Brain microvascular endothelial cell (primary cell): ENCODE measurements at regions not wholly inside any gene's neighbourhood (a gene's known extent, or its start where the extent isn't known, plus 50 kb on each side); places are given as distances from the start of the nearest gene placed in this dataset.

Experiments
- DNase-seq: peaks from one replicate; pipeline ENCODE4 v3.0.0-alpha.2; 2020
- H3K27ac ChIP-seq: fragments of 250-450 bp; sonication (Bioruptor Pico); 2 replicates; pipeline ENCODE4 v1.5.1; 2020; ENCODE audit warnings: mild to moderate bottlenecking, moderate library complexity
- H3K27me3 ChIP-seq: fragments of 250-450 bp; sonication (Bioruptor Pico); replicated peaks from 2 replicates; pipeline ENCODE4 v1.5.1; 2020; ENCODE audit warnings: mild to moderate bottlenecking
- H3K36me3 ChIP-seq: fragments of 250-450 bp; sonication (Bioruptor Pico); replicated peaks from 2 replicates; pipeline ENCODE4 v1.5.1; 2020; ENCODE audit warnings: mild to moderate bottlenecking
- H3K4me3 ChIP-seq: 2 replicates; pipeline ENCODE4 v1.5.1; 2011; ENCODE audit warnings: low read depth, mild to moderate bottlenecking, control low read depth, low read length, moderate library complexity
- in situ Hi-C: cut with HindIII; loops from 2 replicates; pipeline ENCODE4 v1.10.0; 2017; ENCODE audit warnings: low sequenced_read_pairs, low pct_ligation_motif_present
- TF ChIP-seq, protein P1 (sequence below): IDR thresholded peaks from 2 replicates; pipeline ENCODE4 v1.5.1; 2011; ENCODE audit warnings: low read depth, mild to moderate bottlenecking, moderate library complexity, low read length, control low read depth, inconsistent platforms; ENCODE audit errors: missing control alignments

DNA sequence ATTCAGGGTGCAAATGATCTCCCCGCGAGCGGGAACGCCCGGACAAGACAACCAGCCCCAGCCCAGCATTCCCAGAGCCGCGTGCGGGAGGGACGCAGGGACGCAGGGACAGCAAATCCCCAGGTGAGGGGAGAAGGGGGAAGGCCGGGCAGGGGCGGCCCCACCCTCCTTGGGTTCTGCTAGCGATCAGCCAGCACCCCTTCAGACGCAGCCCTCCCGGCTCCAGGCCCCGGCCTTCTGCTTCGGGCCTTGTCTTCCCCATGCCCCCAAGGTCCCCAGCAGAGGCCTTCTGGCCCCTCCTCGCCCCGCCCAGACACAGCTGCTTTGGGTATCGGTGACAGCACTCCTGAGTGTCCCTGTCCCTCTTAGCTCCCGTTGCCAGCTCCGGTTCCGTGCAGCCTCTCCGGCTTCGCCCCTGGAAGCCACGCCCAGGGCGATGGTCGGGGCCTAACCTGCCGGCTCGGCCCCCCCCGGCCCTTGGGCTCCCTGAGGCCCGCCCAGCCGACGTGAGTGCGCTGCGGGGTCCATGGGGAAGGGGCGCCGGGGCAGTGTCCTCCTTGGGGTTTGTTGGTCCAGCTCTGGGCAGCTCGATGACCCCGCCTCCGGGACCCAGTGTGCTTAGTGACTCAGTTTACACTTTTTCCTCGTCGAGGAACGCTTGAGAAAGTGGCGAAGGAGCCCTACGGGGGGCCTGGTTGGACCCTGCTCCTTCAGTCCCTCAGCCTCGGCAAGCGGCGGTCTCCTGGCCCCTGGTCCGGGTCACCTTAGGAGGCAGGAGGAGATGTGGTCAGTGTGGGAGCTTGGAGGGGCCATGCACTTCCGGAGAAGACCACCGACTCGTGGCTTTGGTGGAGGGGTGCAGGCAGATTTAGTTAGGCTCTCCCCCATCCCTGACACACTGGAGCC, 50.5 kb upstream of the AMZ2 start:
- Histone ChIP-seq H3K27me3 (peaks cover 52% of the 10 kb centered on the region), H3K27ac (no peak overlapping the region), H3K36me3 (no peaks in the 10 kb centered on the region), H3K4me3 (no peak overlapping the region)
- TF ChIP-seq, protein P1, sequence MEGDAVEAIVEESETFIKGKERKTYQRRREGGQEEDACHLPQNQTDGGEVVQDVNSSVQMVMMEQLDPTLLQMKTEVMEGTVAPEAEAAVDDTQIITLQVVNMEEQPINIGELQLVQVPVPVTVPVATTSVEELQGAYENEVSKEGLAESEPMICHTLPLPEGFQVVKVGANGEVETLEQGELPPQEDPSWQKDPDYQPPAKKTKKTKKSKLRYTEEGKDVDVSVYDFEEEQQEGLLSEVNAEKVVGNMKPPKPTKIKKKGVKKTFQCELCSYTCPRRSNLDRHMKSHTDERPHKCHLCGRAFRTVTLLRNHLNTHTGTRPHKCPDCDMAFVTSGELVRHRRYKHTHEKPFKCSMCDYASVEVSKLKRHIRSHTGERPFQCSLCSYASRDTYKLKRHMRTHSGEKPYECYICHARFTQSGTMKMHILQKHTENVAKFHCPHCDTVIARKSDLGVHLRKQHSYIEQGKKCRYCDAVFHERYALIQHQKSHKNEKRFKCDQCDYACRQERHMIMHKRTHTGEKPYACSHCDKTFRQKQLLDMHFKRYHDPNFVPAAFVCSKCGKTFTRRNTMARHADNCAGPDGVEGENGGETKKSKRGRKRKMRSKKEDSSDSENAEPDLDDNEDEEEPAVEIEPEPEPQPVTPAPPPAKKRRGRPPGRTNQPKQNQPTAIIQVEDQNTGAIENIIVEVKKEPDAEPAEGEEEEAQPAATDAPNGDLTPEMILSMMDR = no peak
- in situ Hi-C loops = no loop called here
- DNase-seq = no peak

DNA sequence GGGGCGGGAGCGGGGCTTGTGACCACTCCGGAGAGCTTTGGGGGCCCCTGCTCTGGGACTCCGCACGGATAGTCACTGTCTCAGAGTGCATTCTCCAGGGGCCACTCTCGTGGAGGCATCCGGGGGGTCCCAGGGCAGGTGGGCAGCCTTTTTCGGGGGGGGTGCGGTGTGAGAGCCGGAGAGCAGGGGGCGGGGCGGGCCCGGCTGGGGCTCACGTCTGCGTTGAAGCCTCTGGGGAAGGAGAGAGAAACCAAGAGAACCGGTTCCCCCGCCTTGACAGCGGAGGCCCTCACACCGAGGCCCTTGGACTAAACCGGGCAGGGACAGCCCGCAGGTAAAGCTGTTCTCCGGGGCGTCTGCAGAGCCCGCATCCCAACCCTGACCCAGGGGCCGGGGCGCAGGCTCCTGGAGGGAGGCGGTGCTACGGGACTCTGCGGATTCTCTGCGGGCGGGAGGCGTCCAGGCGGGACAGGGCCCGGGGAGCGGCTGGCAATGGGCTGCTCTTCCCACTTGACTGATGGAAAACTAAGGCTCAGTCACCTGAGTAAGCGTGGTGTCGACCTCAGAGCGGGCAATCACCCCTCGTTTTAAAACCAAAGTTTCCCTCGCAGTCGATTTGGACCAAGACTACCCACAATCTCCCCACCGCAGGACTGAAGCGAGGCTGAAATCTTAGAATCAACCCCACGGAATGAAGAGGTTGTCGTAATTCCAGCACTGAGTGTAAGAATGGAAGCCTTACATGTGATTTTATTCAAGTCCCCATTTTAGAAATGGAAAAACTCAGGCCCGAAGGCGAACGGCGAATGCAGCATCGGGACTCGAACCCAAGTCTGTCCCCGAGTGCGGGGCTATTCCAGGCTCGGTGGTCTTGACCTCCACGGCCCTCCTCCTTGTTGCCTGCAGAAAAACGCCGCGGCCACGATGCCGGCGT, 49.6 kb upstream of the AMZ2 start:
- no peak overlapping the region for H3K27ac ChIP-seq
- TF ChIP-seq, protein P1 = no peak
- DNase-seq = no peak
- no peak overlapping the region for H3K4me3 ChIP-seq
- peaks cover 51% of the 10 kb centered on the region for H3K27me3 ChIP-seq
- H3K36me3 ChIP-seq = no peaks in the 10 kb centered on the region
- in situ Hi-C loops = no loop called here
